Liver (tissue), 8 donors: ENCODE measurements at regions not wholly inside any gene's neighbourhood (a gene's known extent, or its start where the extent isn't known, plus 50 kb on each side); places are given as distances from the start of the nearest gene placed in this dataset.

Experiments
- DNase-seq: peaks from one replicate; pipeline ENCODE4 v3.0.0-alpha.2; 2017; ENCODE audit warnings: low spot score
- H3K27ac ChIP-seq, 2 donors: one replicate each; pipeline ENCODE4 v1.7.0; 2013; ENCODE audit warnings: inconsistent platforms in 2 of 2, low read length in 2 of 2, control low read depth in 1 of 2, low read depth in 1 of 2, mild to moderate bottlenecking in 1 of 2
- H3K27me3 ChIP-seq, 4 donors: one replicate each; pipeline versions ENCODE4 v1.6.1 to v1.7.0; 2013; ENCODE audit warnings: low read length in 3 of 4, inconsistent platforms in 1 of 4, mild to moderate bottlenecking in 1 of 4, moderate library complexity in 1 of 4; ENCODE audit not compliant: control insufficient read depth in 4 of 4, insufficient read depth in 4 of 4
- H3K36me3 ChIP-seq, 4 donors: one replicate each; pipeline versions ENCODE4 v1.6.1 to v1.7.0; 2013; ENCODE audit warnings: low read length in 3 of 4, mild to moderate bottlenecking in 3 of 4, low read depth in 1 of 4, moderate library complexity in 1 of 4; ENCODE audit not compliant: control insufficient read depth in 4 of 4, insufficient read depth in 3 of 4
- H3K4me1 ChIP-seq, 4 donors: one replicate each; pipeline versions ENCODE4 v1.6.1 to v1.7.0; 2013; ENCODE audit warnings: low read length in 3 of 4, mild to moderate bottlenecking in 3 of 4, moderate library complexity in 1 of 4; ENCODE audit not compliant: control insufficient read depth in 4 of 4, insufficient read depth in 4 of 4
- H3K4me3 ChIP-seq, 3 donors: one replicate each; pipeline versions ENCODE4 v1.6.1 to v1.7.0; 2013; ENCODE audit warnings: low read length in 3 of 3, control low read depth in 1 of 3, low read depth in 1 of 3, mild to moderate bottlenecking in 1 of 3
- H3K9ac ChIP-seq, 2 donors: one replicate each; pipeline ENCODE4 v1.7.0; 2013; ENCODE audit warnings: low read length in 2 of 2, mild to moderate bottlenecking in 2 of 2, moderate library complexity in 2 of 2, control low read depth in 1 of 2, low read depth in 1 of 2
- H3K9me3 ChIP-seq, 4 donors: one replicate each; pipeline versions ENCODE4 v1.6.1 to v1.7.0; 2013; ENCODE audit warnings: low read length in 3 of 4; ENCODE audit not compliant: control insufficient read depth in 4 of 4
- CTCF ChIP-seq: fragments of 150-350 bp; IDR thresholded peaks from 2 replicates; pipeline ENCODE4 v1.5.1; 2017; ENCODE audit warnings: improper control_type of control experiment, low read depth, low read length; ENCODE audit not compliant: missing input control
- EGR1 ChIP-seq, 2 donors: IDR thresholded peaks; 2 replicates each; pipeline ENCODE4 v1.6.1; 2016 to 2018; ENCODE audit warnings: antibody characterized with exemption in 2 of 2, low read depth in 2 of 2
- FOXA1 ChIP-seq: IDR thresholded peaks from 2 replicates; pipeline ENCODE4 v1.6.1; 2016; ENCODE audit warnings: antibody characterized with exemption
- FOXA2 ChIP-seq: IDR thresholded peaks from 2 replicates; pipeline ENCODE4 v1.6.1; 2016; ENCODE audit warnings: antibody characterized with exemption
- GABPA ChIP-seq, 2 donors: IDR thresholded peaks in 1 of 2; conservative IDR thresholded peaks in 1 of 2; 2 replicates each; pipeline ENCODE4 v1.6.1; 2016; ENCODE audit warnings: antibody characterized with exemption in 2 of 2, mild to moderate bottlenecking in 1 of 2, moderate library complexity in 1 of 2
- HNF4A ChIP-seq, 2 donors: conservative IDR thresholded peaks; 2 replicates each; pipeline ENCODE4 v1.6.1; 2016; ENCODE audit warnings: antibody characterized with exemption in 2 of 2, mild to moderate bottlenecking in 2 of 2
- HNF4G ChIP-seq: IDR thresholded peaks from 2 replicates; pipeline ENCODE4 v1.6.1; 2016; ENCODE audit warnings: antibody characterized with exemption
- JUND ChIP-seq, 2 donors: IDR thresholded peaks; 2 replicates each; pipeline ENCODE4 v1.6.1; 2016; ENCODE audit warnings: antibody characterized with exemption in 2 of 2
- NR2F2 ChIP-seq: IDR thresholded peaks from 2 replicates; pipeline ENCODE4 v1.6.1; 2016; ENCODE audit warnings: antibody characterized with exemption
- RAD21 ChIP-seq, 2 donors: IDR thresholded peaks; 2 replicates each; pipeline ENCODE4 v1.6.1; 2016; ENCODE audit warnings: antibody characterized with exemption in 2 of 2, mild to moderate bottlenecking in 2 of 2
- REST ChIP-seq: IDR thresholded peaks from 2 replicates; pipeline ENCODE4 v1.6.1; 2016; ENCODE audit warnings: antibody characterized with exemption, mild to moderate bottlenecking
- RXRA ChIP-seq, 2 donors: IDR thresholded peaks; 2 replicates each; pipeline ENCODE4 v1.6.1; 2017 to 2018; ENCODE audit warnings: antibody characterized with exemption in 2 of 2, mild to moderate bottlenecking in 1 of 2
- SP1 ChIP-seq: IDR thresholded peaks from 2 replicates; pipeline ENCODE4 v1.6.1; 2018; ENCODE audit warnings: antibody characterized with exemption, mild to moderate bottlenecking
- TAF1 ChIP-seq: conservative IDR thresholded peaks from 2 replicates; pipeline ENCODE4 v1.6.1; 2016; ENCODE audit warnings: antibody characterized with exemption, mild to moderate bottlenecking
- YY1 ChIP-seq: IDR thresholded peaks from 2 replicates; pipeline ENCODE4 v1.6.1; 2016; ENCODE audit warnings: antibody characterized with exemption, mild to moderate bottlenecking
- WGBS: extraction: QIAGEN DNeasy Blood & Tissue Kit; methylation state at CpG from one replicate; pipeline ENCODE4 v1.1.7; 2013; 5-methylcytosine and 5-hydroxymethylcytosine counted together
- TF ChIP-seq, protein P1 (sequence below): IDR thresholded peaks from 2 replicates; pipeline ENCODE4 v1.6.1; 2016; ENCODE audit warnings: antibody characterized with exemption
- TF ChIP-seq, protein P2 (sequence below): IDR thresholded peaks from 2 replicates; pipeline ENCODE4 v1.6.1; 2016; ENCODE audit warnings: antibody characterized with exemption
- TF ChIP-seq, protein P3 (sequence below): IDR thresholded peaks from 2 replicates; pipeline ENCODE4 v1.6.1; 2016; ENCODE audit warnings: antibody characterized with exemption
- donor health status: healthy.
- donor health status: healthy.
- donor health status: healthy.
- donor health status: healthy.
- donor health status: healthy.

DNA sequence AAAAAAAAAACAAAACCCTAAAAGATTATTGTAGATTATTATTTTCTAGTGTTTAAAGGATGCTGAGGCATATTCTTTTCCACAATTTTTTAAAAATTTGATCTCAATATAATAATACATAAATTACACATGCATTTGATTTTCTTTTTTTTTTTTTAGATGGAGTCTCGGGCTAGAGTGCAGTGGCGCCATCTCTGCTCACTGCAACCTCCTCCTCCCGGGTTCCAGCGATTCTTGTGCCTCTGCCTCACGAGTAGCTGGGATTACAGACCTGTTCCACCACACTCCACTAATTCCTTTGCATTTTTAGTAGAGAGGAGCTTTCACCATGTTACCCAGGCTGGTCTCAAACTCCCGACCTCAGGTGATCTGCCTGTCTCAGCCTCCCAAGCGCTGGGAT, 83.5 kb upstream of the TSPAN5 start:
- Histone ChIP-seq H3K4me3 (no peak overlapping the region), H3K27me3 (no peaks in the 10 kb centered on the region), H3K9me3 (peaks cover 0 to 2% (median 0%) of the 10 kb centered on the region in 4 donors), H3K4me1 (no peaks in the 10 kb centered on the region), H3K27ac (no peak overlapping the region), H3K9ac (no peak overlapping the region), H3K36me3 (no peaks in the 10 kb centered on the region)
- WGBS, result 81% methylated on average over 7 of the region's 7 CpGs
- TF ChIP-seq GABPA (IDR thresholded peaks at IDR 0.05 in 1 of 2, conservative IDR thresholded peaks at IDR 0.05 in 1 of 2) (no peak), SP1 (no peak), FOXA2 (no peak), NR2F2 (no peak), RAD21 (IDR thresholded peaks at IDR 0.05) (no peak), REST (no peak), EGR1 (IDR thresholded peaks at IDR 0.05; ENCODE audit: low read depth in 2 of 2) (no peak)
- TF ChIP-seq, protein P1, sequence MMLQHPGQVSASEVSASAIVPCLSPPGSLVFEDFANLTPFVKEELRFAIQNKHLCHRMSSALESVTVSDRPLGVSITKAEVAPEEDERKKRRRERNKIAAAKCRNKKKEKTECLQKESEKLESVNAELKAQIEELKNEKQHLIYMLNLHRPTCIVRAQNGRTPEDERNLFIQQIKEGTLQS, result no peak
- TF ChIP-seq, protein P2, sequence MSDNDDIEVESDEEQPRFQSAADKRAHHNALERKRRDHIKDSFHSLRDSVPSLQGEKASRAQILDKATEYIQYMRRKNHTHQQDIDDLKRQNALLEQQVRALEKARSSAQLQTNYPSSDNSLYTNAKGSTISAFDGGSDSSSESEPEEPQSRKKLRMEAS, result no peak
- no peak for DNase-seq

GRCh38 chr4:98739751-98740150, 81.3 kb upstream of the TSPAN5 start:
- WGBS, result 66% methylated on average over 6 of the region's 6 CpGs
- no peak overlapping the region for H3K4me3 ChIP-seq
- H3K4me1 ChIP-seq, result no peaks in the 10 kb centered on the region
- TF ChIP-seq REST, result no peak
- no peak for TF ChIP-seq YY1
- TF ChIP-seq EGR1 (IDR thresholded peaks at IDR 0.05; ENCODE audit: low read depth in 2 of 2), result no peak
- TF ChIP-seq, protein P1, result no peak
- no peak for TF ChIP-seq FOXA2
- TF ChIP-seq NR2F2, result no peak
- no peak for TF ChIP-seq CTCF
- TF ChIP-seq, protein P2, result no peak
- no peak for TF ChIP-seq HNF4A (conservative IDR thresholded peaks at IDR 0.05)
- no peak for TF ChIP-seq SP1
- no peak for TF ChIP-seq FOXA1
- no peak for TF ChIP-seq GABPA (IDR thresholded peaks at IDR 0.05 in 1 of 2, conservative IDR thresholded peaks at IDR 0.05 in 1 of 2)
- no peak for TF ChIP-seq TAF1
- TF ChIP-seq, protein P3, sequence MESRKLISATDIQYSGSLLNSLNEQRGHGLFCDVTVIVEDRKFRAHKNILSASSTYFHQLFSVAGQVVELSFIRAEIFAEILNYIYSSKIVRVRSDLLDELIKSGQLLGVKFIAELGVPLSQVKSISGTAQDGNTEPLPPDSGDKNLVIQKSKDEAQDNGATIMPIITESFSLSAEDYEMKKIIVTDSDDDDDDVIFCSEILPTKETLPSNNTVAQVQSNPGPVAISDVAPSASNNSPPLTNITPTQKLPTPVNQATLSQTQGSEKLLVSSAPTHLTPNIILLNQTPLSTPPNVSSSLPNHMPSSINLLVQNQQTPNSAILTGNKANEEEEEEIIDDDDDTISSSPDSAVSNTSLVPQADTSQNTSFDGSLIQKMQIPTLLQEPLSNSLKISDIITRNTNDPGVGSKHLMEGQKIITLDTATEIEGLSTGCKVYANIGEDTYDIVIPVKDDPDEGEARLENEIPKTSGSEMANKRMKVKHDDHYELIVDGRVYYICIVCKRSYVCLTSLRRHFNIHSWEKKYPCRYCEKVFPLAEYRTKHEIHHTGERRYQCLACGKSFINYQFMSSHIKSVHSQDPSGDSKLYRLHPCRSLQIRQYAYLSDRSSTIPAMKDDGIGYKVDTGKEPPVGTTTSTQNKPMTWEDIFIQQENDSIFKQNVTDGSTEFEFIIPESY, result no peak
- TF ChIP-seq JUND (IDR thresholded peaks at IDR 0.05), result no peak
- no peak for TF ChIP-seq RAD21 (IDR thresholded peaks at IDR 0.05)
- no peak for TF ChIP-seq RXRA (IDR thresholded peaks at IDR 0.05)
- no peak for TF ChIP-seq HNF4G
- DNase-seq, result no peak
- H3K9me3 ChIP-seq, result peaks cover 0 to 2% (median 0%) of the 10 kb centered on the region in 4 donors
- no peak overlapping the region for H3K27ac ChIP-seq
- no peak overlapping the region for H3K9ac ChIP-seq
- H3K27me3 ChIP-seq, result no peaks in the 10 kb centered on the region
- no peaks in the 10 kb centered on the region for H3K36me3 ChIP-seq
